Naive B cell (primary cell): ENCODE measurements at regions not wholly inside any gene's neighbourhood (a gene's known extent, or its start where the extent isn't known, plus 50 kb on each side); places are given as distances from the start of the nearest gene placed in this dataset.

Source experiments
- ATAC-seq, 2 donors: fragments of 150-1000 bp; cut with Tn5 transposase; 2 replicates each; pipeline ENCODE4 v1.10.0; 2021; ENCODE audit warnings: low read depth in 2 of 2, mild to moderate bottlenecking in 2 of 2, moderate library complexity in 2 of 2
- DNase-seq: peaks from one replicate; pipeline ENCODE4 v3.0.0; 2022
- H3K27ac Mint-ChIP-seq, 6 donors: one replicate each; pipeline ENCODE4 v1.8.0; 2020 to 2022; ENCODE audit warnings: mild to moderate bottlenecking in 6 of 6, mixed read lengths in 6 of 6, moderate library complexity in 5 of 6, inconsistent platforms in 2 of 6
- H3K27me3 Mint-ChIP-seq, 3 donors: one replicate each; pipeline ENCODE4 v1.8.0; 2021 to 2022; ENCODE audit warnings: mixed read lengths in 3 of 3, mild to moderate bottlenecking in 1 of 3
- H3K36me3 Mint-ChIP-seq, 2 donors: one replicate each; pipeline ENCODE4 v1.8.0; 2020 to 2022; ENCODE audit warnings: mixed read lengths in 2 of 2, inconsistent platforms in 1 of 2, mild to moderate bottlenecking in 1 of 2
- H3K4me1 Mint-ChIP-seq, 3 donors: one replicate each; pipeline ENCODE4 v1.8.0; 2020 to 2022; ENCODE audit warnings: mixed read lengths in 3 of 3, inconsistent platforms in 1 of 3, mild to moderate bottlenecking in 1 of 3, moderate library complexity in 1 of 3
- H3K4me3 Mint-ChIP-seq, 8 donors: one replicate each; pipeline ENCODE4 v1.8.0; 2020 to 2022; ENCODE audit warnings: mild to moderate bottlenecking in 8 of 8, mixed read lengths in 8 of 8, moderate library complexity in 8 of 8, inconsistent platforms in 2 of 8
- H3K9me3 Mint-ChIP-seq, 7 donors: one replicate each; pipeline ENCODE4 v1.8.0; 2020 to 2022; ENCODE audit warnings: mixed read lengths in 7 of 7, mild to moderate bottlenecking in 5 of 7, inconsistent platforms in 2 of 7, moderate library complexity in 1 of 7

- H3K9me3 Mint-ChIP-seq: no peaks in the 10 kb centered on the region
- peak overlapping the region in 2 of 6 donors; percentile 6 to 56 for H3K27ac Mint-ChIP-seq
- no peak for ATAC-seq
- peaks cover 0 to 7% (median 0%) of the 10 kb centered on the region in 3 donors for H3K4me1 Mint-ChIP-seq
- peaks cover 19 to 35% (median 24%) of the 10 kb centered on the region in 3 donors for H3K27me3 Mint-ChIP-seq
- no peak for DNase-seq
- H3K4me3 Mint-ChIP-seq: no peak overlapping the region
- no peaks in the 10 kb centered on the region for H3K36me3 Mint-ChIP-seq
These were observed 87.8 kb upstream of the SNTG2 start for GRCh38 chr2:862731-863466.

- no peak for DNase-seq
- Mint-ChIP-seq H3K4me3 (no peak overlapping the region), H3K27me3 (peaks cover 19 to 35% (median 24%) of the 10 kb centered on the region in 3 donors), H3K27ac (no peak overlapping the region), H3K36me3 (no peaks in the 10 kb centered on the region), H3K4me1 (peaks cover 0 to 7% (median 0%) of the 10 kb centered on the region in 3 donors), H3K9me3 (no peaks in the 10 kb centered on the region)
- ATAC-seq: no peak
These were observed 88.3 kb upstream of the SNTG2 start for GRCh38 chr2:862355-862687.

GRCh38 chr2:861655-862354, 88.8 kb upstream of the SNTG2 start:
- Mint-ChIP-seq H3K27me3 (peaks cover 19 to 32% (median 24%) of the 10 kb centered on the region in 3 donors), H3K4me3 (no peak overlapping the region), H3K27ac (no peak overlapping the region), H3K4me1 (peaks cover 0 to 6% (median 0%) of the 10 kb centered on the region in 3 donors), H3K36me3 (no peaks in the 10 kb centered on the region), H3K9me3 (no peaks in the 10 kb centered on the region)
- ATAC-seq: no peak
- no peak for DNase-seq

- Mint-ChIP-seq H3K4me3 (no peak overlapping the region), H3K36me3 (no peaks in the 10 kb centered on the region)
These were observed 90.3 kb upstream of the SNTG2 start for GRCh38 chr2:860259-860855.

GRCh38 chr2:858646-859045, 92.0 kb upstream of the SNTG2 start:
- Mint-ChIP-seq H3K36me3 (no peaks in the 10 kb centered on the region), H3K27ac (no peak overlapping the region)
- ATAC-seq: no peak

More at GRCh38 chr2:860259-860855, 90.3 kb upstream of the SNTG2 start:
- no peak for ATAC-seq
- Mint-ChIP-seq H3K27ac (peak overlapping the region in 1 of 6 donors; percentile 88), H3K27me3 (peaks cover 17 to 23% (median 19%) of the 10 kb centered on the region in 3 donors), H3K4me1 (peaks cover 2 to 5% (median 3%) of the 10 kb centered on the region in 3 donors), H3K9me3 (peaks cover 0 to 4% (median 0%) of the 10 kb centered on the region in 7 donors)
- no peak for DNase-seq

GRCh38 chr2:857937-858336, 92.7 kb upstream of the SNTG2 start:
- peaks cover 1 to 14% (median 6%) of the 10 kb centered on the region in 3 donors for H3K4me1 Mint-ChIP-seq
- peaks cover 11 to 29% (median 19%) of the 10 kb centered on the region in 3 donors for H3K27me3 Mint-ChIP-seq
- ATAC-seq (no peak), DNase-seq (no peak)
- H3K36me3 Mint-ChIP-seq: no peaks in the 10 kb centered on the region
- H3K9me3 Mint-ChIP-seq: peaks cover 0 to 18% (median 0%) of the 10 kb centered on the region in 7 donors
- no peak overlapping the region for H3K27ac Mint-ChIP-seq
- H3K4me3 Mint-ChIP-seq: no peak overlapping the region

More at GRCh38 chr2:858646-859045, 92.0 kb upstream of the SNTG2 start:
- Mint-ChIP-seq H3K27me3 (peaks cover 17 to 29% (median 23%) of the 10 kb centered on the region in 3 donors), H3K4me3 (no peak overlapping the region), H3K9me3 (peaks cover 0 to 18% (median 0%) of the 10 kb centered on the region in 7 donors), H3K4me1 (peaks cover 3 to 14% (median 6%) of the 10 kb centered on the region in 3 donors)
- no peak for DNase-seq

- peaks cover 6 to 29% (median 10%) of the 10 kb centered on the region in 3 donors for H3K27me3 Mint-ChIP-seq
- no peaks in the 10 kb centered on the region for H3K36me3 Mint-ChIP-seq
- ATAC-seq (no peak), DNase-seq (no peak)
- H3K4me1 Mint-ChIP-seq: peaks cover 0 to 14% (median 6%) of the 10 kb centered on the region in 3 donors
- no peak overlapping the region for H3K4me3 Mint-ChIP-seq
- peaks cover 0 to 18% (median 0%) of the 10 kb centered on the region in 7 donors for H3K9me3 Mint-ChIP-seq
- peak overlapping the region in 1 of 6 donors; percentile 2 for H3K27ac Mint-ChIP-seq
These were observed 93.6 kb upstream of the SNTG2 start for GRCh38 chr2:857081-857480.

GRCh38 chr2:856456-856855, 94.2 kb upstream of the SNTG2 start:
- peaks cover 0 to 14% (median 6%) of the 10 kb centered on the region in 3 donors for H3K4me1 Mint-ChIP-seq
- ATAC-seq: no peak
- H3K9me3 Mint-ChIP-seq: peaks cover 0 to 18% (median 0%) of the 10 kb centered on the region in 7 donors
- DNase-seq: no peak
- H3K27me3 Mint-ChIP-seq: peaks cover 4 to 31% (median 6%) of the 10 kb centered on the region in 3 donors
- no peak overlapping the region for H3K4me3 Mint-ChIP-seq
- no peaks in the 10 kb centered on the region for H3K36me3 Mint-ChIP-seq
- H3K27ac Mint-ChIP-seq: no peak overlapping the region

GRCh38 chr2:856041-856440, 94.6 kb upstream of the SNTG2 start:
- peaks cover 0 to 14% (median 6%) of the 10 kb centered on the region in 3 donors for H3K4me1 Mint-ChIP-seq
- no peaks in the 10 kb centered on the region for H3K36me3 Mint-ChIP-seq
- H3K9me3 Mint-ChIP-seq: peaks cover 0 to 18% (median 0%) of the 10 kb centered on the region in 7 donors
- no peak overlapping the region for H3K4me3 Mint-ChIP-seq
- no peak overlapping the region for H3K27ac Mint-ChIP-seq
- H3K27me3 Mint-ChIP-seq: peaks cover 0 to 31% (median 6%) of the 10 kb centered on the region in 3 donors
- no peak for ATAC-seq
- no peak for DNase-seq

GRCh38 chr2:855177-855576, 95.5 kb upstream of the SNTG2 start:
- H3K27me3 Mint-ChIP-seq: peaks cover 0 to 37% (median 6%) of the 10 kb centered on the region in 3 donors
- H3K27ac Mint-ChIP-seq: peak overlapping the region in 1 of 6 donors; percentile 1
- ATAC-seq: no peak
- peaks cover 0 to 18% (median 0%) of the 10 kb centered on the region in 7 donors for H3K9me3 Mint-ChIP-seq
- peaks cover 4 to 14% (median 6%) of the 10 kb centered on the region in 3 donors for H3K4me1 Mint-ChIP-seq
- H3K4me3 Mint-ChIP-seq: no peak overlapping the region
- DNase-seq: no peak
- H3K36me3 Mint-ChIP-seq: no peaks in the 10 kb centered on the region

GRCh38 chr2:854460-854859, 96.2 kb upstream of the SNTG2 start:
- peaks cover 0 to 18% (median 0%) of the 10 kb centered on the region in 7 donors for H3K9me3 Mint-ChIP-seq
- H3K4me1 Mint-ChIP-seq: peaks cover 4 to 14% (median 6%) of the 10 kb centered on the region in 3 donors
- ATAC-seq: no peak
- no peaks in the 10 kb centered on the region for H3K36me3 Mint-ChIP-seq
- peaks cover 0 to 32% (median 6%) of the 10 kb centered on the region in 3 donors for H3K27me3 Mint-ChIP-seq
- DNase-seq: peak; percentile 29
- no peak overlapping the region for H3K4me3 Mint-ChIP-seq
- peak overlapping the region in 3 of 6 donors; percentile 17 to 39 (median 27) for H3K27ac Mint-ChIP-seq

GRCh38 chr2:853203-853870, 97.3 kb upstream of the SNTG2 start:
- no peak overlapping the region for H3K4me3 Mint-ChIP-seq
- ATAC-seq (no peak), DNase-seq (no peak)
- peaks cover 4 to 14% (median 6%) of the 10 kb centered on the region in 3 donors for H3K4me1 Mint-ChIP-seq
- H3K36me3 Mint-ChIP-seq: no peaks in the 10 kb centered on the region
- peaks cover 0 to 35% (median 6%) of the 10 kb centered on the region in 3 donors for H3K27me3 Mint-ChIP-seq
- no peak overlapping the region for H3K27ac Mint-ChIP-seq
- peaks cover 0 to 18% (median 0%) of the 10 kb centered on the region in 7 donors for H3K9me3 Mint-ChIP-seq

- DNase-seq: no peak
- no peaks in the 10 kb centered on the region for H3K36me3 Mint-ChIP-seq
- no peak for ATAC-seq
- no peak overlapping the region for H3K27ac Mint-ChIP-seq
- H3K27me3 Mint-ChIP-seq: peaks cover 0 to 30% (median 6%) of the 10 kb centered on the region in 3 donors
- H3K4me1 Mint-ChIP-seq: peaks cover 4 to 14% (median 6%) of the 10 kb centered on the region in 3 donors
- H3K4me3 Mint-ChIP-seq: no peak overlapping the region
- H3K9me3 Mint-ChIP-seq: peaks cover 0 to 18% (median 0%) of the 10 kb centered on the region in 7 donors
These were observed 98.5 kb upstream of the SNTG2 start for GRCh38 chr2:852168-852567.
